Naive thymus-derived CD4-positive, alpha-beta T cell (primary cell): ENCODE measurements at regions not wholly inside any gene's neighbourhood (a gene's known extent, or its start where the extent isn't known, plus 50 kb on each side); places are given as distances from the start of the nearest gene placed in this dataset.
"Not testable (repeated sequence)": the region's sequence is repeated elsewhere in the genome, so short reads cannot be mapped to it uniquely, and the experiment has no call there.

Source experiments
- ATAC-seq: fragments of 150-1000 bp; cut with Tn5 transposase; 2 replicates; pipeline ENCODE4 v1.10.0; 2021; ENCODE audit warnings: mild to moderate bottlenecking, moderate library complexity
- CTCF ChIA-PET: fragments of 350-600 bp; sonication (Branson Sonifier 250); formaldehyde crosslinking; loops from one replicate; lab custom pipeline; 2021; ENCODE audit warnings: antibody characterized with exemption; lab: Charles Lee
- POLR2A ChIA-PET: fragments of 350-600 bp; sonication (Branson Sonifier 250); formaldehyde crosslinking; loops from one replicate; lab custom pipeline; 2021; ENCODE audit warnings: antibody characterized with exemption, inconsistent platforms; lab: Charles Lee
- DNase-seq, 9 donors: peaks; one replicate each; pipeline versions ENCODE4 v3.0.0 to v3.0.0-alpha.2; 2020 to 2022; ENCODE audit warnings: mixed read lengths in 1 of 9
- H3K27ac ChIP-seq: one replicate; pipeline ENCODE4 v1.7.0; 2013; ENCODE audit warnings: mild to moderate bottlenecking, low read depth, low read length, moderate library complexity
- H3K27me3 ChIP-seq, 2 donors: one replicate each; pipeline ENCODE4 v1.7.0; 2013; ENCODE audit warnings: low read length in 2 of 2, mild to moderate bottlenecking in 2 of 2, moderate library complexity in 2 of 2; ENCODE audit not compliant: control insufficient read depth in 2 of 2, insufficient read depth in 2 of 2
- H3K36me3 ChIP-seq, 3 experiments: 1 replicate in 2 of 3; 2 replicates in 1 of 3; pipeline ENCODE4 v1.7.0; 2013; ENCODE audit warnings: low read length in 3 of 3, mild to moderate bottlenecking in 3 of 3, moderate library complexity in 1 of 3; ENCODE audit not compliant: insufficient read depth in 3 of 3, control insufficient read depth in 2 of 3
- H3K4me1 ChIP-seq, 2 donors: one replicate each; pipeline ENCODE4 v1.7.0; 2013; ENCODE audit warnings: low read length in 2 of 2, mild to moderate bottlenecking in 2 of 2, moderate library complexity in 1 of 2; ENCODE audit not compliant: control insufficient read depth in 2 of 2, insufficient read depth in 2 of 2
- H3K4me3 ChIP-seq: 2 replicates; pipeline ENCODE4 v1.7.0; 2013; ENCODE audit warnings: mild to moderate bottlenecking, low read length
- H3K9me3 ChIP-seq, 3 experiments: 1 replicate in 2 of 3; 2 replicates in 1 of 3; pipeline ENCODE4 v1.7.0; 2013; ENCODE audit warnings: low read length in 3 of 3; ENCODE audit not compliant: control insufficient read depth in 2 of 3
- H3K27ac Mint-ChIP-seq, 9 donors: one replicate each; pipeline ENCODE4 v1.8.0; 2020 to 2022; ENCODE audit warnings: mixed read lengths in 9 of 9, mild to moderate bottlenecking in 8 of 9, moderate library complexity in 5 of 9, inconsistent platforms in 2 of 9
- H3K27me3 Mint-ChIP-seq, 5 donors: one replicate each; pipeline ENCODE4 v1.8.0; 2021 to 2022; ENCODE audit warnings: mixed read lengths in 5 of 5, mild to moderate bottlenecking in 1 of 5
- H3K36me3 Mint-ChIP-seq, 5 donors: one replicate each; pipeline ENCODE4 v1.8.0; 2020 to 2022; ENCODE audit warnings: mixed read lengths in 5 of 5, mild to moderate bottlenecking in 3 of 5, inconsistent platforms in 1 of 5
- H3K4me1 Mint-ChIP-seq, 7 donors: one replicate each; pipeline ENCODE4 v1.8.0; 2020 to 2022; ENCODE audit warnings: mixed read lengths in 7 of 7, mild to moderate bottlenecking in 3 of 7, inconsistent platforms in 1 of 7
- H3K4me3 Mint-ChIP-seq, 10 donors: one replicate each; pipeline ENCODE4 v1.8.0; 2020 to 2022; ENCODE audit warnings: mild to moderate bottlenecking in 10 of 10, mixed read lengths in 10 of 10, moderate library complexity in 6 of 10, inconsistent platforms in 2 of 10
- H3K9me3 Mint-ChIP-seq, 11 donors: one replicate each; pipeline ENCODE4 v1.8.0; 2020 to 2022; ENCODE audit warnings: mixed read lengths in 11 of 11, mild to moderate bottlenecking in 4 of 11, inconsistent platforms in 1 of 11, moderate library complexity in 1 of 11
- intact Hi-C, 2 donors: fragments of 100-400 bp; cut with micrococcal nuclease; formaldehyde crosslinking; loops; one replicate each; pipeline ENCODE4 v1.15.1; 2023

GRCh38 chr10:44114441-44114840 lies 270.5 kb downstream of the CXCL12 start:
- H3K27ac ChIP-seq = no peak overlapping the region
- no peak overlapping the region for H3K4me3 Mint-ChIP-seq
- H3K36me3 Mint-ChIP-seq = peaks cover 0 to 4% (median 0%) of the 10 kb centered on the region in 5 donors
- H3K27ac Mint-ChIP-seq = no peak overlapping the region
- no peaks in the 10 kb centered on the region for H3K4me1 ChIP-seq
- POLR2A ChIA-PET = no interaction called here
- CTCF ChIA-PET = no interaction called here
- DNase-seq (no peak), ATAC-seq (no peak)
- no peaks in the 10 kb centered on the region for H3K4me1 Mint-ChIP-seq
- no peaks in the 10 kb centered on the region for H3K36me3 ChIP-seq
- H3K27me3 ChIP-seq = no peaks in the 10 kb centered on the region
- no peaks in the 10 kb centered on the region for H3K9me3 ChIP-seq
- no peak overlapping the region for H3K4me3 ChIP-seq
- peaks cover 0 to 21% (median 5%) of the 10 kb centered on the region in 11 donors for H3K9me3 Mint-ChIP-seq
- intact Hi-C loops = no loop called here
- H3K27me3 Mint-ChIP-seq = peaks cover 0 to 58% (median 55%) of the 10 kb centered on the region in 5 donors

- H3K27me3 ChIP-seq, DNase-seq, H3K4me1 Mint-ChIP-seq, H3K27ac ChIP-seq, H3K36me3 ChIP-seq, H3K9me3 ChIP-seq, CTCF ChIA-PET, H3K36me3 Mint-ChIP-seq, H3K4me3 Mint-ChIP-seq, POLR2A ChIA-PET, H3K27ac Mint-ChIP-seq, intact Hi-C loops, H3K4me1 ChIP-seq, ATAC-seq, H3K4me3 ChIP-seq: not testable (repeated sequence)
- Mint-ChIP-seq H3K9me3 (peaks cover 0 to 27% (median 5%) of the 10 kb centered on the region in 11 donors), H3K27me3 (peaks cover 0 to 58% (median 51%) of the 10 kb centered on the region in 5 donors)
These were observed 272.6 kb downstream of the CXCL12 start for GRCh38 chr10:44112280-44112679.

GRCh38 chr10:44105696-44106095 lies 279.2 kb downstream of the CXCL12 start:
- ChIA-PET CTCF (no interaction called here), POLR2A (no interaction called here)
- H3K4me1 Mint-ChIP-seq = no peaks in the 10 kb centered on the region
- H3K4me1 ChIP-seq = no peaks in the 10 kb centered on the region
- peaks cover 0 to 13% (median 3%) of the 10 kb centered on the region in 11 donors for H3K9me3 Mint-ChIP-seq
- peaks cover 0 to 8% (median 0%) of the 10 kb centered on the region in 5 donors for H3K27me3 Mint-ChIP-seq
- no peak overlapping the region for H3K27ac Mint-ChIP-seq
- no peaks in the 10 kb centered on the region for H3K27me3 ChIP-seq
- no peaks in the 10 kb centered on the region for H3K9me3 ChIP-seq
- H3K4me3 Mint-ChIP-seq = no peak overlapping the region
- ATAC-seq (no peak), DNase-seq (no peak)
- H3K4me3 ChIP-seq = no peak overlapping the region
- intact Hi-C loops = no loop called here
- no peaks in the 10 kb centered on the region for H3K36me3 Mint-ChIP-seq
- H3K36me3 ChIP-seq = no peaks in the 10 kb centered on the region
- H3K27ac ChIP-seq = no peak overlapping the region

- H3K36me3 Mint-ChIP-seq = no peaks in the 10 kb centered on the region
- CTCF ChIA-PET = no interaction called here
These were observed 282.1 kb downstream of the CXCL12 start for GRCh38 chr10:44102726-44103255.

GRCh38 chr10:44101082-44101481 lies 283.8 kb downstream of the CXCL12 start:
- ATAC-seq = no peak

More at GRCh38 chr10:44102726-44103255, 282.1 kb downstream of the CXCL12 start:
- Mint-ChIP-seq H3K27me3 (no peaks in the 10 kb centered on the region), H3K4me3 (no peak overlapping the region), H3K4me1 (no peaks in the 10 kb centered on the region), H3K27ac (no peak overlapping the region), H3K9me3 (peaks cover 0 to 2% (median 0%) of the 10 kb centered on the region in 11 donors)
- Histone ChIP-seq H3K4me1 (no peaks in the 10 kb centered on the region), H3K4me3 (no peak overlapping the region), H3K27ac (no peak overlapping the region), H3K27me3 (no peaks in the 10 kb centered on the region), H3K9me3 (no peaks in the 10 kb centered on the region), H3K36me3 (no peaks in the 10 kb centered on the region)
- DNase-seq (no peak), ATAC-seq (no peak)
- intact Hi-C loops = no loop called here
- POLR2A ChIA-PET = no interaction called here

GRCh38 chr10:44099511-44099910 lies 285.4 kb downstream of the CXCL12 start:
- Mint-ChIP-seq H3K27me3 (peaks cover 0 to 6% (median 0%) of the 10 kb centered on the region in 5 donors), H3K4me3 (no peak overlapping the region), H3K9me3 (peaks cover 0 to 18% (median 6%) of the 10 kb centered on the region in 11 donors), H3K36me3 (no peaks in the 10 kb centered on the region), H3K4me1 (no peaks in the 10 kb centered on the region), H3K27ac (no peak overlapping the region)
- Histone ChIP-seq H3K27me3 (no peaks in the 10 kb centered on the region), H3K36me3 (no peaks in the 10 kb centered on the region), H3K4me1 (no peaks in the 10 kb centered on the region), H3K4me3 (no peak overlapping the region), H3K9me3 (no peaks in the 10 kb centered on the region), H3K27ac (no peak overlapping the region)
- ChIA-PET CTCF (no interaction called here), POLR2A (no interaction called here)
- DNase-seq (no peak), ATAC-seq (no peak)
- intact Hi-C loops = no loop called here

More at GRCh38 chr10:44101082-44101481, 283.8 kb downstream of the CXCL12 start:
- H3K9me3 Mint-ChIP-seq = peaks cover 0 to 9% (median 0%) of the 10 kb centered on the region in 11 donors
- H3K36me3 Mint-ChIP-seq = no peaks in the 10 kb centered on the region
- Histone ChIP-seq H3K9me3 (no peaks in the 10 kb centered on the region), H3K4me3 (no peak overlapping the region), H3K27ac (no peak overlapping the region), H3K27me3 (no peaks in the 10 kb centered on the region), H3K36me3 (no peaks in the 10 kb centered on the region), H3K4me1 (no peaks in the 10 kb centered on the region)
- DNase-seq = no peak
- H3K27me3 Mint-ChIP-seq = no peaks in the 10 kb centered on the region
- intact Hi-C loops = no loop called here
- no peak overlapping the region for H3K27ac Mint-ChIP-seq
- ChIA-PET CTCF (interaction anchor here (0.7 kb wide), 1 partner anchor 427 kb away, joined by 3 read pairs; no protein-coding TSS in a partner anchor), POLR2A (no interaction called here)
- H3K4me1 Mint-ChIP-seq = no peaks in the 10 kb centered on the region
- no peak overlapping the region for H3K4me3 Mint-ChIP-seq

- H3K27me3 Mint-ChIP-seq = peaks cover 0 to 28% (median 6%) of the 10 kb centered on the region in 5 donors
- peaks cover 3 to 25% (median 11%) of the 10 kb centered on the region in 11 donors for H3K9me3 Mint-ChIP-seq
- CTCF ChIA-PET, intact Hi-C loops, H3K9me3 ChIP-seq, POLR2A ChIA-PET, ATAC-seq, H3K36me3 Mint-ChIP-seq, H3K4me1 ChIP-seq, DNase-seq, H3K36me3 ChIP-seq, H3K4me3 Mint-ChIP-seq, H3K27ac Mint-ChIP-seq, H3K4me3 ChIP-seq, H3K4me1 Mint-ChIP-seq, H3K27me3 ChIP-seq, H3K27ac ChIP-seq: not testable (repeated sequence)
These were observed 288.7 kb downstream of the CXCL12 start for GRCh38 chr10:44096217-44096616.
